ENCODE measurements at regions not wholly inside any gene's neighbourhood (a gene's known extent, or its start where the extent isn't known, plus 50 kb on each side); places are given as distances from the start of the nearest gene placed in this dataset.

DNA sequence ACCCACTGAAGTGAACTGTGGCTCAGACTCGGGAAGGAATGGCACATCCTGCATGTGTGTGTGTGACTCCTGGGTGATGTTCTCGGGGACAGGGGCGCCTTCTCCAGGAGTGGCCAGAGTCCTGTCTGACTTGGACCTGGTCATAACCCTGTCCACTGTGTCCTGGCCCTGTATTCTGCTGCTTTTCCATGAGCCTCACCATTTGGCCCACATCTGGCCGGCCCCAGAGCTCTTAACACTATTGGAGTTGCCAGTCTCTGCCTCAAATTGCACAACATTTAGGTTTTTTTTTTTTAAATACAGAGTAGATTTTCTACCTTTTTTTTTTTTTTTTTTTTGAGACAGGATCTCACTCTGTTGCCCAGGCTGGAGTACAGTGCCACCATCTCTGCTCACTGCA is 278.3 kb upstream of the TUT7 start:
- no peaks in the 10 kb centered on the region for H3K79me2 ChIP-seq (replicated peaks; ENCODE audit: insufficient read depth, low read length)
- no peak overlapping the region for H3K4me3 ChIP-seq (ENCODE audit: low read length)
- TF ChIP-seq EP300 (conservative IDR thresholded peaks at IDR 0.05; ENCODE audit: poor library complexity, severe bottlenecking) (no peak), RAD21 (conservative IDR thresholded peaks at IDR 0.05) (no peak), MXI1 (conservative IDR thresholded peaks at IDR 0.05; ENCODE audit: poor library complexity, severe bottlenecking) (no peak)
- TF ChIP-seq, protein P1, sequence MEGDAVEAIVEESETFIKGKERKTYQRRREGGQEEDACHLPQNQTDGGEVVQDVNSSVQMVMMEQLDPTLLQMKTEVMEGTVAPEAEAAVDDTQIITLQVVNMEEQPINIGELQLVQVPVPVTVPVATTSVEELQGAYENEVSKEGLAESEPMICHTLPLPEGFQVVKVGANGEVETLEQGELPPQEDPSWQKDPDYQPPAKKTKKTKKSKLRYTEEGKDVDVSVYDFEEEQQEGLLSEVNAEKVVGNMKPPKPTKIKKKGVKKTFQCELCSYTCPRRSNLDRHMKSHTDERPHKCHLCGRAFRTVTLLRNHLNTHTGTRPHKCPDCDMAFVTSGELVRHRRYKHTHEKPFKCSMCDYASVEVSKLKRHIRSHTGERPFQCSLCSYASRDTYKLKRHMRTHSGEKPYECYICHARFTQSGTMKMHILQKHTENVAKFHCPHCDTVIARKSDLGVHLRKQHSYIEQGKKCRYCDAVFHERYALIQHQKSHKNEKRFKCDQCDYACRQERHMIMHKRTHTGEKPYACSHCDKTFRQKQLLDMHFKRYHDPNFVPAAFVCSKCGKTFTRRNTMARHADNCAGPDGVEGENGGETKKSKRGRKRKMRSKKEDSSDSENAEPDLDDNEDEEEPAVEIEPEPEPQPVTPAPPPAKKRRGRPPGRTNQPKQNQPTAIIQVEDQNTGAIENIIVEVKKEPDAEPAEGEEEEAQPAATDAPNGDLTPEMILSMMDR (IDR thresholded peaks at IDR 0.05; ENCODE audit: poor library complexity, severe bottlenecking) = no peak
- H2AFZ ChIP-seq (ENCODE audit: low read depth, low read length) = no peak overlapping the region
- H3K9ac ChIP-seq (ENCODE audit: low read length) = no peak overlapping the region
- H3K9me3 ChIP-seq (ENCODE audit: low read length) = peaks cover 4% of the 10 kb centered on the region
- no peaks in the 10 kb centered on the region for H3K9me2 ChIP-seq (ENCODE audit: insufficient read depth, low read length)
- no peaks in the 10 kb centered on the region for H3F3A ChIP-seq (ENCODE audit: insufficient read depth, low read length, poor library complexity, severe bottlenecking)
- H4K20me1 ChIP-seq (ENCODE audit: insufficient read depth) = no peaks in the 10 kb centered on the region
- no peaks in the 10 kb centered on the region for H3K27me3 ChIP-seq (ENCODE audit: insufficient read depth, low read depth, low read length)
- no peak overlapping the region for H3K4me2 ChIP-seq (ENCODE audit: low read length)
- H3K27ac ChIP-seq (ENCODE audit: low read length) = no peak overlapping the region
- no peaks in the 10 kb centered on the region for H3K36me3 ChIP-seq (ENCODE audit: insufficient read depth, low read length)

DNA sequence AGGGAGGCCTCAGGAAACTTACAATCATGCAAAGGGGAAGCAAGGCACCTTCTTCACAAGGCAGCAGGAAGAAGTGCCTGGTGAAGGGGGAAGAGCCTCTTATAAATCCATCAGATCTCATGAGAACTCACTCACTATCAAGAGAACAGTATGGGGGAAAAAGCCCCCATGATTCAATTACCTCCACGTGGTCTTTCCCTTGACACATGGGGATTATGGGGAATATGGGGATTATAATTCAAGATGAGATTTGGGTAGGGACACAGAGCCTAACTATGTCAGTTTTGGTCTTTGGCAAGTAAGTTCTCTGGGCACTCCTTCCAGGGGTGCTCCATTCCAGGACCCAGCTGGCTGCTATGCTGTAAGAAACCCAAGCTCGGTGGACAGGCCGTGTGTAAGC is 275.3 kb upstream of the TUT7 start:
- H2AFZ ChIP-seq (ENCODE audit: low read depth, low read length) = no peak overlapping the region
- TF ChIP-seq, protein P1 (IDR thresholded peaks at IDR 0.05; ENCODE audit: poor library complexity, severe bottlenecking) = no peak
- no peak for TF ChIP-seq SMC3 (conservative IDR thresholded peaks at IDR 0.05; ENCODE audit: poor library complexity)
- TF ChIP-seq, protein P2, sequence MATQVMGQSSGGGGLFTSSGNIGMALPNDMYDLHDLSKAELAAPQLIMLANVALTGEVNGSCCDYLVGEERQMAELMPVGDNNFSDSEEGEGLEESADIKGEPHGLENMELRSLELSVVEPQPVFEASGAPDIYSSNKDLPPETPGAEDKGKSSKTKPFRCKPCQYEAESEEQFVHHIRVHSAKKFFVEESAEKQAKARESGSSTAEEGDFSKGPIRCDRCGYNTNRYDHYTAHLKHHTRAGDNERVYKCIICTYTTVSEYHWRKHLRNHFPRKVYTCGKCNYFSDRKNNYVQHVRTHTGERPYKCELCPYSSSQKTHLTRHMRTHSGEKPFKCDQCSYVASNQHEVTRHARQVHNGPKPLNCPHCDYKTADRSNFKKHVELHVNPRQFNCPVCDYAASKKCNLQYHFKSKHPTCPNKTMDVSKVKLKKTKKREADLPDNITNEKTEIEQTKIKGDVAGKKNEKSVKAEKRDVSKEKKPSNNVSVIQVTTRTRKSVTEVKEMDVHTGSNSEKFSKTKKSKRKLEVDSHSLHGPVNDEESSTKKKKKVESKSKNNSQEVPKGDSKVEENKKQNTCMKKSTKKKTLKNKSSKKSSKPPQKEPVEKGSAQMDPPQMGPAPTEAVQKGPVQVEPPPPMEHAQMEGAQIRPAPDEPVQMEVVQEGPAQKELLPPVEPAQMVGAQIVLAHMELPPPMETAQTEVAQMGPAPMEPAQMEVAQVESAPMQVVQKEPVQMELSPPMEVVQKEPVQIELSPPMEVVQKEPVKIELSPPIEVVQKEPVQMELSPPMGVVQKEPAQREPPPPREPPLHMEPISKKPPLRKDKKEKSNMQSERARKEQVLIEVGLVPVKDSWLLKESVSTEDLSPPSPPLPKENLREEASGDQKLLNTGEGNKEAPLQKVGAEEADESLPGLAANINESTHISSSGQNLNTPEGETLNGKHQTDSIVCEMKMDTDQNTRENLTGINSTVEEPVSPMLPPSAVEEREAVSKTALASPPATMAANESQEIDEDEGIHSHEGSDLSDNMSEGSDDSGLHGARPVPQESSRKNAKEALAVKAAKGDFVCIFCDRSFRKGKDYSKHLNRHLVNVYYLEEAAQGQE (IDR thresholded peaks at IDR 0.05; ENCODE audit: borderline replicate concordance) = no peak
- no peak for TF ChIP-seq POLR2AphosphoS5 (IDR thresholded peaks at IDR 0.05)
- TF ChIP-seq EZH2 (IDR thresholded peaks at IDR 0.05; ENCODE audit: borderline replicate concordance, insufficient read depth, low read length, poor library complexity, severe bottlenecking) = no peak
- TF ChIP-seq TAF1 (IDR thresholded peaks at IDR 0.05; ENCODE audit: low read depth) = no peak
- no peak for TF ChIP-seq RAD21 (conservative IDR thresholded peaks at IDR 0.05)
- no peak for TF ChIP-seq EP300 (conservative IDR thresholded peaks at IDR 0.05; ENCODE audit: poor library complexity, severe bottlenecking)
- TF ChIP-seq MXI1 (conservative IDR thresholded peaks at IDR 0.05; ENCODE audit: poor library complexity, severe bottlenecking) = no peak
- H3K9me2 ChIP-seq (ENCODE audit: insufficient read depth, low read length) = no peaks in the 10 kb centered on the region
- H3K27ac ChIP-seq (ENCODE audit: low read length) = no peak overlapping the region
- no peaks in the 10 kb centered on the region for H4K20me1 ChIP-seq (ENCODE audit: insufficient read depth)
- H3K4me3 ChIP-seq (ENCODE audit: low read length) = no peak overlapping the region
- H3K4me2 ChIP-seq (ENCODE audit: low read length) = no peak overlapping the region
- no peaks in the 10 kb centered on the region for H3K36me3 ChIP-seq (ENCODE audit: insufficient read depth, low read length)
- no peaks in the 10 kb centered on the region for H3K79me2 ChIP-seq (replicated peaks; ENCODE audit: insufficient read depth, low read length)
- H3F3A ChIP-seq (ENCODE audit: insufficient read depth, low read length, poor library complexity, severe bottlenecking) = no peaks in the 10 kb centered on the region
- no peak overlapping the region for H3K9ac ChIP-seq (ENCODE audit: low read length)
- H3K27me3 ChIP-seq (ENCODE audit: insufficient read depth, low read depth, low read length) = no peaks in the 10 kb centered on the region
- H3K9me3 ChIP-seq (ENCODE audit: low read length) = no peaks in the 10 kb centered on the region

Measured in neural cell (in vitro differentiated cells).